Neural crest cell (in vitro differentiated cells): ENCODE measurements at regions not wholly inside any gene's neighbourhood (a gene's known extent, or its start where the extent isn't known, plus 50 kb on each side); places are given as distances from the start of the nearest gene placed in this dataset.

Experiments
- DNase-seq: peaks from one replicate; pipeline ENCODE4 v3.0.0; 2021; ENCODE audit warnings: low read depth, mixed read lengths, low spot score
- H3K27ac Mint-ChIP-seq: one replicate; pipeline ENCODE4 v1.8.0; 2021; ENCODE audit warnings: mild to moderate bottlenecking, mixed read lengths; ENCODE audit not compliant: unreplicated experiment
- H3K27me3 Mint-ChIP-seq: 2 replicates; pipeline ENCODE4 v1.8.0; 2021; ENCODE audit warnings: low read depth, mild to moderate bottlenecking, mixed read lengths
- H3K36me3 Mint-ChIP-seq: 2 replicates; pipeline ENCODE4 v1.8.0; 2021; ENCODE audit warnings: low read depth, mild to moderate bottlenecking, mixed read lengths
- H3K4me1 Mint-ChIP-seq: 2 replicates; pipeline ENCODE4 v1.8.0; 2021; ENCODE audit warnings: mixed read lengths
- H3K4me3 Mint-ChIP-seq: one replicate; pipeline ENCODE4 v1.8.0; 2021; ENCODE audit warnings: mild to moderate bottlenecking, mixed read lengths
- H3K9me3 Mint-ChIP-seq: 2 replicates; pipeline ENCODE4 v1.8.0; 2021; ENCODE audit warnings: mixed read lengths
- CTCF ChIP-seq: fragments of 200-600 bp; sonication (generic); conservative IDR thresholded peaks from 2 replicates; pipeline ENCODE4 v1.5.0; 2021; ENCODE audit warnings: antibody characterized with exemption, mild to moderate bottlenecking

GRCh38 chr6:28802417-28803336 lies 121.1 kb downstream of the TRIM27 start:
- Mint-ChIP-seq H3K27me3 (peaks cover 92% of the 10 kb centered on the region), H3K4me1 (no peaks in the 10 kb centered on the region), H3K4me3 (peak overlapping the region; percentile 3), H3K36me3 (peaks cover under 1% of the 10 kb centered on the region), H3K27ac (no peak overlapping the region), H3K9me3 (peaks cover under 1% of the 10 kb centered on the region)
- no peak for DNase-seq
- TF ChIP-seq CTCF = no peak

GRCh38 chr6:28803337-28803709 lies 120.5 kb downstream of the TRIM27 start:
- peaks cover 2% of the 10 kb centered on the region for H3K36me3 Mint-ChIP-seq
- H3K4me1 Mint-ChIP-seq = no peaks in the 10 kb centered on the region
- no peak for DNase-seq
- H3K4me3 Mint-ChIP-seq = no peak overlapping the region
- peaks cover 2% of the 10 kb centered on the region for H3K9me3 Mint-ChIP-seq
- H3K27ac Mint-ChIP-seq = no peak overlapping the region
- no peak for TF ChIP-seq CTCF
- H3K27me3 Mint-ChIP-seq = peaks cover 94% of the 10 kb centered on the region

DNA sequence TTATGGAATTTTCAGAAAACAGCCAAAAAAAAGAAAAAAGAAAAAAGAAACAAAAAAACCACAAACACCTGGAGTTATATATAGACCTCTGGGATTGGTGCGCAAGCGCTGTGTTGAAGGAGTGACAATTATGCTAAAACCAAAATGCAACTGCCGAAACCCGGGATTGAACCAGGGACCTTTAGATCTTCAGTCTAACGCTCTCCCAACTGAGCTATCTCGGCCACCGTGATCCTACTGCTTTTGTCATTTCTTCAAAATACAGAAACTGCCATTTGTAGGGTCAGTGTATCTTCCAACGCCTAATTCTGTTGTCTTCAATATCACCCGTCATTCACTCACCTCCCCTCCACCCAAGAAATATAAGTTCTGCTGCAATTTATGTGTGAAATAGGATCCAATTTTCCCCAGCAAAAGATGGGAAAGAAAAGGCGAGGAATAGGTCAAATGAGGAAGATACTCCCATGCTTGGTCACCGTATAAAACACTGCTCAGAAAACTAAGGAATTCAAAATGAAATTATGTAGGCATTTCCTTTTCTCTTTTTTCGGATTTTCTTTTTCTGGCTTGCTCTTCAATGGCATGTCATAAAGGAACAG lies 116.0 kb downstream of the TRIM27 start:
- Mint-ChIP-seq H3K9me3 (peaks cover 2% of the 10 kb centered on the region), H3K27me3 (peaks cover 98% of the 10 kb centered on the region), H3K27ac (no peak overlapping the region), H3K36me3 (peaks cover 2% of the 10 kb centered on the region), H3K4me3 (peak overlapping the region; percentile 76), H3K4me1 (peaks cover 13% of the 10 kb centered on the region)
- DNase-seq = no peak
- no peak for TF ChIP-seq CTCF

GRCh38 chr6:28808383-28808782 lies 115.4 kb downstream of the TRIM27 start:
- Mint-ChIP-seq H3K27me3 (peaks cover 98% of the 10 kb centered on the region), H3K4me3 (no peak overlapping the region), H3K36me3 (peaks cover 2% of the 10 kb centered on the region), H3K9me3 (peaks cover 2% of the 10 kb centered on the region), H3K27ac (no peak overlapping the region), H3K4me1 (peaks cover 18% of the 10 kb centered on the region)
- DNase-seq = no peak
- TF ChIP-seq CTCF = no peak

DNA sequence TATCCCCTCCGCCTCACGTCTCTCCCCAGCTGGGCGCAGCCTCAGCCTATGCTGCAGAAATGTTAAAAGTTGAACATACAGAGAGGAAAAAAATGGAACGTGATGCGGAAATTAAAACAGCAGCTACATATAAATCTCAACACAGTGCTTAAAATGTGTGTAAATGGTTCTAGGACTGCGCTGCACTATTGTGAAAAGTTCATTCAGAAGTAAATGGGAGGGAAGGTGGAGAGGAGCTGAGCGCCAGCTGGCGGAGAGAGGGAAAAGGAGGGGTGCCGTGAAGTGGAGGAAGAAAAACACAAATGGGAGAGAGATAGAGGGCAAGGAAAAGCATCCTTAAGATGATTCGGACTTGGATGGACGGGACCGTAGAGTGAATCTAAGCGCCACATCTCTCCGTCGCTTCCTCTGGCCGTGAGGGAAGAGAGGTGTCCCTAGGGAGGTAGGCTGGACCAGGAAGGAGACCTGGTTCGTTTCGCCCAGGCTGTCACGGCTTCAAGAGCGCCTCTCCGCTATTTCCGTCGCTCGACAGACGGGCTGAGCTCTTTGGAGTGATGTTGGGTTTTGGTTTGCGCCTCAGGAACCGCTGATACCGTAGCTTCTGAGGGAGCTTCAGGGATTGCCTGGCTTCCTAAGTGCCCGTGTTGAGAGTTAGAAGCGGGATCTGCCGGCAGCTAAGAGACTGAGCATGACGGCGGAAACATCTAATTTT lies 113.7 kb downstream of the TRIM27 start:
- Mint-ChIP-seq H3K9me3 (peaks cover 2% of the 10 kb centered on the region), H3K4me1 (peaks cover 26% of the 10 kb centered on the region), H3K27ac (no peak overlapping the region), H3K27me3 (peaks cover 98% of the 10 kb centered on the region), H3K4me3 (peak overlapping the region; percentile 66), H3K36me3 (peaks cover 2% of the 10 kb centered on the region)
- DNase-seq = no peak
- TF ChIP-seq CTCF = no peak
